ENCODE measurements at regions not wholly inside any gene's neighbourhood (a gene's known extent, or its start where the extent isn't known, plus 50 kb on each side); places are given as distances from the start of the nearest gene placed in this dataset.

DNA sequence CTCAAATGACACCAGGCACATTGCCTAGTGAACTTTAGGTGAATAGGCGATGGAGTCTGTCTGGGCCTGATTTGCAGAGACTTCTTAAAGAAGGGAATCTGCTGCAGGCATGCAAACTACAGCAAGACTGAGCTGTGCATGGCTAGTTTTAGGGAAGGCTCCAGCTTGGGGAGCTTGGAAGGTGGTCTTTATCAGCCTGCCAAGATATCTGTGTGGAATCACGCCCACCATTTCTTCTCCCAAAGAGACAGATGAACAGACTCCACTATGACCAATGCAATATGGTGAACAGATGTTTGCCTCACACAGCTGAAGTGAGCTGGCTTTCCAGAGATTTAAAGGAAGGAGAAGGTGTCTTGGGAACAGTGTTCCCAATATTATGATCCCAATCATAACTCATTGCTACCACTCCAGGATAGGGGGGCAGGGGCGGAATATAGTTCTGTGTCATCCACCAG lies 129.0 kb upstream of the HMHB1 start:
- no peaks in the 10 kb centered on the region for H3K36me3 Mint-ChIP-seq
- no peak overlapping the region for H3K27ac Mint-ChIP-seq
- H3K9me3 Mint-ChIP-seq, result no peaks in the 10 kb centered on the region
- no peak for DNase-seq
- intact Hi-C loops (cut with micrococcal nuclease), result no loop called here
- H3K4me3 Mint-ChIP-seq, result no peak overlapping the region
- POLR2A ChIA-PET, result no interaction called here
- H3K4me1 Mint-ChIP-seq (ENCODE audit: low read depth), result peaks cover 21% of the 10 kb centered on the region
- CTCF ChIA-PET, result no interaction called here
- no peaks in the 10 kb centered on the region for H3K27me3 Mint-ChIP-seq

GRCh38 chr5:143682246-143682905 lies 129.6 kb upstream of the HMHB1 start:
- no peak for DNase-seq
- intact Hi-C loops (cut with micrococcal nuclease), result no loop called here
- Mint-ChIP-seq H3K27me3 (no peaks in the 10 kb centered on the region), H3K36me3 (no peaks in the 10 kb centered on the region), H3K27ac (no peak overlapping the region), H3K9me3 (no peaks in the 10 kb centered on the region), H3K4me3 (no peak overlapping the region), H3K4me1 (ENCODE audit: low read depth) (peaks cover 23% of the 10 kb centered on the region)
- ChIA-PET POLR2A (no interaction called here), CTCF (no interaction called here)

DNA sequence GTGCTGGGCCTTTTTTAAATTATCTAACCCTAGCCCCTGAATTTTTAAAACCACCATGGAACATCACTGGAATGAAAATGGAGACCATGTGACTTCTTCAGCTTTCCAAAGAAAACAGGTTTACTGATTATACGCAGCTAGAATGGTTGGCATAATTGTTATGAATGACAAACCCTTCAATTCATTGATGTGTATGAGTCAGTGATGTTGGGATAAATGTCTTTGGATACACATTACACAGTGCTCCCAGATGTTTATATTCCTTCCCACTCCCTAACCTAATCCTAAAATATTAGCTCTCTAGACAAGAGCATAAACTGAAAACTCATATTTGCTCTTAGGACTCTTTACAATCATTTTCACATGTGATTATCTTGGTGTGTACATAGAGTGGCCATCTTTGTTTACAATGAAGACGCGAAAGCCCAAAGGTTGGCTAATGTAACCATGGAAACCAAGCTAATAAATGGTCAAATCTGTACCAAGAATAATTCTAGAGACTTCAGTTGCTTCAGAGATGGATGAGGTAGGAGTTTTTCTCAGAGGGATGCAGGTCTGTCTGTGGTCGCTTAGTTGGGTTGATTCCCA lies 131.2 kb upstream of the HMHB1 start:
- ChIA-PET CTCF (no interaction called here), POLR2A (interaction anchor here (0.8 kb wide), 1 partner anchor 13 kb away, joined by 3 read pairs; no protein-coding TSS in a partner anchor)

DNA sequence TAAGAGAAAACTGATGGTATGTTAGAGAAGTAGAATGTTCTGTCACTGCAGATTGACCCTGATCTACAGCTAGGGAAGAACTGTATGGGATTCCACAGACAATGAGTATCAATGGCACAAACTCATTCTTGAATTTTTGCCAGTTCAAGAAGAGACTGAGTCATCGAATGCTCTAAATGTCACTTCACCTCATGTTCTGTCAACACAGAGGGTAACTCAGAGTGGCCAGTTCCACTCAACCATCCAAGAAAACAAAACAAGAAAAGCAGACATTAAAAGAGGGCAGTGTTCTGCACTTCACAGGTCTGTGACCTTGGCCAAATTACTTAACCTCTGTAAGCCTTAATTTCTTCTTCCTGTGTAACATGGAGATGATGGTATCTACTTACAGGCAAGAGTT lies 132.2 kb upstream of the HMHB1 start:
- Mint-ChIP-seq H3K9me3 (no peaks in the 10 kb centered on the region), H3K27me3 (peaks cover under 1% of the 10 kb centered on the region), H3K4me1 (ENCODE audit: low read depth) (peaks cover 23% of the 10 kb centered on the region), H3K27ac (no peak overlapping the region), H3K4me3 (no peak overlapping the region), H3K36me3 (no peaks in the 10 kb centered on the region)
- ChIA-PET POLR2A (no interaction called here), CTCF (no interaction called here)
- intact Hi-C loops (cut with micrococcal nuclease), result loop anchor here (2.0 to 10.0 kb wide), 4 partner anchors 275 to 671 kb away; no protein-coding TSS in a partner anchor
- no peak for DNase-seq

More for the DNA sequence above, 131.2 kb upstream of the HMHB1 start:
- Mint-ChIP-seq H3K9me3 (no peaks in the 10 kb centered on the region), H3K27me3 (no peaks in the 10 kb centered on the region), H3K4me3 (no peak overlapping the region), H3K27ac (no peak overlapping the region), H3K36me3 (no peaks in the 10 kb centered on the region), H3K4me1 (ENCODE audit: low read depth) (peaks cover 23% of the 10 kb centered on the region)
- intact Hi-C loops (cut with micrococcal nuclease), result no loop called here
- no peak for DNase-seq

DNA sequence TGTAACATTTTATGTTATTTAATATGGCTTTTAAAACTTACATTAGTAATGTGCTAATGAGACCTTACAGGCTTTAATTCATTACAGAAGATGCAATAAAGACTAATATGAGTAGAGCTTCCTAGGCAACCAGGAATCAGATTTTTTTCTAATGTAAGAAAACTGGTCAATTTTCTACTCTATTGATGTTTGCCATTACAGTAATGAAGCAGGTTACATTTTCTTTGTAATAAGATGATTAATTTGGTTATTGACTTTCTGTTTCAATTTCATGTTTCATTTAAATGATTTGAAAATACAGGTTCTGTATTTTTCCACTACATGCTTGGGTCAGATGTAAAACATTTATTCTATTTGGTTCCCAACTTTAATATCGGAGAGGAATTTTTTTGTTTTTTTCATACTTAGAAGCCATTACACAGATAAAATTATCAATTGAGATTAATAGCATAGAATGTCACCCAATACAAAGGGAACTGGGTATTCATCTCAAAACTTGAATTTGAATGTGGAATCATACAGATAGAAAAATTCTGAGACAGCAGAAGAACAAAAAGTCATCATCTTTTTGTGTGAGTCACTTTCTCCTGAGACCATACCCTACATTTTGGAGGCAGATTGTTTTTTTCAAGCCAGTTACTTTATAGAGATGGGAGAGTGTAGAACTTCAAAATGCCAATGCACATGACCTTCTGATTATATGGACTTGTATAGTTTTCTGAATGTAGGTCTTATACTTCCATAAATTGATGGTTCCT lies 133.6 kb upstream of the HMHB1 start:
- Mint-ChIP-seq H3K4me1 (ENCODE audit: low read depth) (peaks cover 23% of the 10 kb centered on the region), H3K36me3 (no peaks in the 10 kb centered on the region), H3K4me3 (no peak overlapping the region), H3K27me3 (peaks cover 8% of the 10 kb centered on the region), H3K27ac (no peak overlapping the region), H3K9me3 (no peaks in the 10 kb centered on the region)
- intact Hi-C loops (cut with micrococcal nuclease), result loop anchor here (1.0 to 10.0 kb wide), 8 partner anchors 15 to 670 kb away; no protein-coding TSS in a partner anchor
- DNase-seq, result no peak
- CTCF ChIA-PET, result interaction anchor here (1.2 kb wide), 1 partner anchor 16 kb away, joined by 4 read pairs; no protein-coding TSS in a partner anchor
- POLR2A ChIA-PET, result no interaction called here

DNA sequence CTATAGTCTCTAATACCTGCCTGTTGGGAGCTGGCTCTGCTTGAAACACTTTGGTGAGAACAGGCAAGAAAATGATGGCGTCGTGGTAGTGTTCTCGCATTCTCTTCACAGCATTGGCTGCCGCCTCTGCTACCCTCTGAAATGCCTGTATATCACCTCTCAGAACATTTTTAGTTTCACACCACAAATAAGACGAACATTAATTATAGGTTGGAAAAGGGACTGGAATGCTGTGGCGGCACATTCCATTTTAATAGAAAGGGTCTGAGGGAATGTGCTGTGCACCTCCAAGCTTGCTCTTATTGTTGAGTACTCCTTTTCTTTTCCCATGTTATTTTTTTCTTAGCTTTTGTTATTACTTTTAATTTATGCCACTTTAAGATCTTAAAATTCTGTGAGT lies 134.6 kb upstream of the HMHB1 start:
- H3K27me3 Mint-ChIP-seq, result peaks cover 8% of the 10 kb centered on the region
- H3K27ac Mint-ChIP-seq, result no peak overlapping the region
- ChIA-PET POLR2A (no interaction called here), CTCF (interaction anchor here (1.2 kb wide), 1 partner anchor 16 kb away, joined by 4 read pairs; no protein-coding TSS in a partner anchor)
- H3K4me3 Mint-ChIP-seq, result no peak overlapping the region
- no peaks in the 10 kb centered on the region for H3K9me3 Mint-ChIP-seq
- no peak for DNase-seq
- intact Hi-C loops (cut with micrococcal nuclease), result loop anchor here (5.0 to 10.0 kb wide), 2 partner anchors 325 to 463 kb away; no protein-coding TSS in a partner anchor
- no peaks in the 10 kb centered on the region for H3K36me3 Mint-ChIP-seq
- peaks cover 23% of the 10 kb centered on the region for H3K4me1 Mint-ChIP-seq (ENCODE audit: low read depth)

DNA sequence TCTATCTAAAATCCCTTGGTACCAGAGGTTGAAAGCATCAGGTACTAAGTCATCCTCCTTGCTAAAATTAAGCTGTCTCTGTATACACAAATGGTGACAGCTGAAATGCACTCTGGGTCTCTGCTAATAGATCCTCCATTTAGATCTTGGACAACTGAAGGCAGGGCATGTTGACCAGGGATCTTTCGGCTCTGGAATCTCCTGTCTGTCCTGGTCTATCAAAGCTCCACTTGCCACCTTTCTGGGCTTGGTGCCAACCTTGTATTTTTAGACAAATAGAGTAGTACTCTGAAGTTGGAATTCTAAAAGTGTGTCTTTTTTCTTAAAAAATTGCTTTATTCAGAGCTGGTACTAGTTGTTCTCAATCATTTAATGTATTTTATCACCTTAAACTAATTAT lies 135.2 kb upstream of the HMHB1 start:
- H3K36me3 Mint-ChIP-seq, result no peaks in the 10 kb centered on the region
- intact Hi-C loops (cut with micrococcal nuclease), result loop anchor here (5.0 to 10.0 kb wide), 2 partner anchors 325 to 462 kb away; no protein-coding TSS in a partner anchor
- H3K9me3 Mint-ChIP-seq, result no peaks in the 10 kb centered on the region

GRCh38 chr5:143674469-143674786 lies 137.5 kb upstream of the HMHB1 start:
- intact Hi-C loops (cut with micrococcal nuclease), result loop anchor here (10.0 kb wide), 1 partner anchor 460 kb away; no protein-coding TSS in a partner anchor
- Mint-ChIP-seq H3K27ac (no peak overlapping the region), H3K27me3 (peaks cover 8% of the 10 kb centered on the region), H3K4me3 (no peak overlapping the region), H3K4me1 (ENCODE audit: low read depth) (peaks cover 16% of the 10 kb centered on the region), H3K9me3 (peaks cover 4% of the 10 kb centered on the region), H3K36me3 (no peaks in the 10 kb centered on the region)
- POLR2A ChIA-PET, result no interaction called here
- CTCF ChIA-PET, result interaction anchor here (1.1 kb wide), 1 partner anchor 25 kb away, joined by 3 read pairs; no protein-coding TSS in a partner anchor
- no peak for DNase-seq

More for the DNA sequence above, 135.2 kb upstream of the HMHB1 start:
- CTCF ChIA-PET, result interaction anchor here (1.2 kb wide), 1 partner anchor 17 kb away, joined by 4 read pairs; no protein-coding TSS in a partner anchor
- Mint-ChIP-seq H3K4me1 (ENCODE audit: low read depth) (peaks cover 23% of the 10 kb centered on the region), H3K4me3 (no peak overlapping the region), H3K27me3 (peaks cover 8% of the 10 kb centered on the region), H3K27ac (no peak overlapping the region)
- no peak for DNase-seq
- POLR2A ChIA-PET, result no interaction called here

GRCh38 chr5:143673676-143674468 lies 138.1 kb upstream of the HMHB1 start:
- no peak for DNase-seq
- H3K27ac Mint-ChIP-seq, result no peak overlapping the region
- ChIA-PET POLR2A (no interaction called here), CTCF (interaction anchor here (1.3 kb wide), 1 partner anchor 27 kb away, joined by 3 read pairs; no protein-coding TSS in a partner anchor)
- intact Hi-C loops (cut with micrococcal nuclease), result loop anchor here (10.0 kb wide), 1 partner anchor 459 kb away; no protein-coding TSS in a partner anchor
- H3K4me3 Mint-ChIP-seq, result no peak overlapping the region
- H3K9me3 Mint-ChIP-seq, result peaks cover 4% of the 10 kb centered on the region
- H3K4me1 Mint-ChIP-seq (ENCODE audit: low read depth), result peaks cover 11% of the 10 kb centered on the region
- H3K27me3 Mint-ChIP-seq, result peaks cover 8% of the 10 kb centered on the region
- H3K36me3 Mint-ChIP-seq, result no peaks in the 10 kb centered on the region

GRCh38 chr5:143672806-143673205 lies 139.2 kb upstream of the HMHB1 start:
- DNase-seq, result no peak
- Mint-ChIP-seq H3K27ac (no peak overlapping the region), H3K9me3 (peaks cover 4% of the 10 kb centered on the region), H3K27me3 (peaks cover 8% of the 10 kb centered on the region), H3K4me3 (no peak overlapping the region), H3K36me3 (no peaks in the 10 kb centered on the region), H3K4me1 (ENCODE audit: low read depth) (peaks cover under 1% of the 10 kb centered on the region)
- CTCF ChIA-PET, result interaction anchor here (1.3 kb wide), 1 partner anchor 28 kb away, joined by 3 read pairs; no protein-coding TSS in a partner anchor
- POLR2A ChIA-PET, result no interaction called here
- intact Hi-C loops (cut with micrococcal nuclease), result loop anchor here (10.0 kb wide), 1 partner anchor 458 kb away; no protein-coding TSS in a partner anchor

DNA sequence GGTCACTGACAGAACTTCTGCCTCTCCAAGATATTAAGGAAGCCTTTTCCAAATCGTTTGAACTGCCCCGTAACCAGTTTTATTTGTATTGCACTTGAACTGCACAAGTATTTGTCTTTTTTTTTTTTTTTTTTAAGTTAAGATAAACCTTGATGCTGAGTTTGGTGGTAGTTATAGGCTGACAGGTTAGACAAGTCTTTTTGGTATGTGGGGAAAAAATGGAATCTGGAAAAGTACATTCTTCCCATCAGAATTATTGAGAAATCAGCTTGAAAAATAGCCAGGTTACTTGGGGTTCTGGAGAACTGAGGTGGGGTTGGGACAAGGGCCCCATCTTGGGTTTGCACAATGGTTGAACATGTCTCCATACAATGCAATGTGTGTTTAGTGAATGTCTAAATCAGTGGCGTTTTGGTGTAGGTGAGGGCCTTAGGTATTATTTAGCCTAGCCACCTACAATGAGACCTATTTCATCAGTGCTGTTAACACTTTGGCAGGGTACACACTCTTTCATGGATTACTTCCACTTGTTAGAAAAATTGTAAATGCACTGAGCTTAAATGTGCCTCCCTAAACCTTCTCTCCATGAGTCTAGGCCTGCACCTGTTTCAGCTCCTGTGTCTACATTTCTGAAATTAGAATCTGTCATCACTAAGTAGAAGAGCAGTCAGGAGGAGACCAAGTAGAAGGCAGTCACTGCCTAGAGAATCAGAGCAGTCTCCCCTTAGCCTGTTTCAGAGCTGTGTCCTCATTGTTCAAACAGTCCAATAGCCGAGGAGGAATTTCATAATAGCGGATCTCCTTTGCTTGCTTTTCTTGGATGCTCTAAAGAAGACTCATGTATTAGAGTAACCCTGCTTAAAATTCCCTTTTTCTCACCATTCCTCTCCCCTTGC lies 140.0 kb upstream of the HMHB1 start:
- H3K27ac Mint-ChIP-seq, result no peak overlapping the region
- no peaks in the 10 kb centered on the region for H3K4me1 Mint-ChIP-seq (ENCODE audit: low read depth)
- peaks cover 8% of the 10 kb centered on the region for H3K27me3 Mint-ChIP-seq
- no peaks in the 10 kb centered on the region for H3K36me3 Mint-ChIP-seq
- no peak overlapping the region for H3K4me3 Mint-ChIP-seq
- intact Hi-C loops (cut with micrococcal nuclease), result loop anchor here (10.0 kb wide), 1 partner anchor 457 kb away; no protein-coding TSS in a partner anchor
- CTCF ChIA-PET, result no interaction called here
- no peak for DNase-seq
- peaks cover 4% of the 10 kb centered on the region for H3K9me3 Mint-ChIP-seq
- POLR2A ChIA-PET, result no interaction called here
